DND-41 (cell line): ENCODE measurements at regions not wholly inside any gene's neighbourhood (a gene's known extent, or its start where the extent isn't known, plus 50 kb on each side); places are given as distances from the start of the nearest gene placed in this dataset.

ENCODE experiments used
- CTCF ChIP-seq: IDR thresholded peaks from 2 replicates; pipeline ENCODE4 v1.5.1; 2012; ENCODE audit warnings: borderline replicate concordance, low read length, moderate library complexity, mild to moderate bottlenecking; ENCODE audit not compliant: poor library complexity, severe bottlenecking; ENCODE audit errors: extremely low read depth
- EZH2 ChIP-seq: IDR thresholded peaks from 3 replicates; pipeline ENCODE4 v1.6.1; 2012; ENCODE audit warnings: borderline replicate concordance, low read depth, mild to moderate bottlenecking, moderate library complexity, low read length, inconsistent platforms; ENCODE audit not compliant: severe bottlenecking

- TF ChIP-seq EZH2: no peak
- TF ChIP-seq CTCF: no peak
Measured at GRCh38 chr3:72383230-72383629, 465.0 kb downstream of the SHQ1 start.
